H9 (cell line): ENCODE measurements at regions not wholly inside any gene's neighbourhood (a gene's known extent, or its start where the extent isn't known, plus 50 kb on each side); places are given as distances from the start of the nearest gene placed in this dataset.

Experiments
- DNase-seq: peaks from one replicate; pipeline ENCODE4 v3.0.0-alpha.2; 2017
- H2AFZ ChIP-seq: one replicate; pipeline ENCODE4 v1.6.1; 2013; ENCODE audit warnings: mild to moderate bottlenecking, low read length, control low read depth, moderate library complexity
- H2AK5ac ChIP-seq: 2 replicates; pipeline ENCODE4 v1.6.1; 2013; ENCODE audit warnings: low read length, control low read depth, mixed read lengths; ENCODE audit not compliant: insufficient read length
- H2BK120ac ChIP-seq: one replicate; pipeline ENCODE4 v1.6.1; 2013; ENCODE audit warnings: low read depth, mild to moderate bottlenecking, low read length, control low read depth, inconsistent platforms; ENCODE audit not compliant: poor library complexity, severe bottlenecking
- H2BK12ac ChIP-seq: 2 replicates; pipeline ENCODE4 v1.6.1; 2013; ENCODE audit warnings: low read length, control low read depth, mixed read lengths, low read depth; ENCODE audit not compliant: insufficient read length
- H2BK15ac ChIP-seq: 2 replicates; pipeline ENCODE4 v1.6.1; 2013; ENCODE audit warnings: low read depth, low read length, control low read depth
- H2BK20ac ChIP-seq: one replicate; pipeline ENCODE4 v1.6.1; 2013; ENCODE audit warnings: low read depth, mild to moderate bottlenecking, low read length, control low read depth, inconsistent platforms; ENCODE audit not compliant: poor library complexity, severe bottlenecking
- H2BK5ac ChIP-seq: 2 replicates; pipeline ENCODE4 v1.6.1; 2013; ENCODE audit warnings: low read length, control low read depth, mixed read lengths; ENCODE audit not compliant: insufficient read length
- H3K14ac ChIP-seq: 2 replicates; pipeline ENCODE4 v1.6.1; 2013; ENCODE audit warnings: low read length, control low read depth; ENCODE audit not compliant: insufficient read depth
- H3K18ac ChIP-seq: 2 replicates; pipeline ENCODE4 v1.6.1; 2013; ENCODE audit warnings: low read depth, mild to moderate bottlenecking, mixed read lengths, low read length, control low read depth; ENCODE audit not compliant: insufficient read length
- H3K23ac ChIP-seq: 2 replicates; pipeline ENCODE4 v1.6.1; 2013; ENCODE audit warnings: low read length, control low read depth, mixed read lengths, low read depth; ENCODE audit not compliant: insufficient read length
- H3K23me2 ChIP-seq: 2 replicates; pipeline ENCODE4 v1.6.1; 2013; ENCODE audit warnings: low read depth, mild to moderate bottlenecking, mixed read lengths, low read length, control low read depth; ENCODE audit not compliant: insufficient read length, poor library complexity, severe bottlenecking
- H3K27ac ChIP-seq: 2 replicates; pipeline ENCODE4 v1.5.1; 2013; ENCODE audit warnings: low read length, control low read depth, mixed read lengths, low read depth; ENCODE audit not compliant: insufficient read length
- H3K27me3 ChIP-seq: 2 replicates; pipeline ENCODE4 v1.6.1; 2013; ENCODE audit warnings: low read length, control low read depth, inconsistent platforms; ENCODE audit not compliant: insufficient read depth
- H3K4ac ChIP-seq: 2 replicates; pipeline ENCODE4 v1.6.1; 2013; ENCODE audit warnings: low read depth, mild to moderate bottlenecking, control low read depth, inconsistent platforms, low read length, moderate library complexity
- H3K4me1 ChIP-seq: 2 replicates; pipeline ENCODE4 v1.6.1; 2013; ENCODE audit warnings: low read length, control low read depth, inconsistent platforms; ENCODE audit not compliant: insufficient read depth
- H3K4me2 ChIP-seq: 2 replicates; pipeline ENCODE4 v1.6.1; 2013; ENCODE audit warnings: low read length, control low read depth, mixed read lengths; ENCODE audit not compliant: insufficient read length, insufficient read depth
- H3K56ac ChIP-seq: 2 replicates; pipeline ENCODE4 v1.6.1; 2013; ENCODE audit warnings: low read depth, mild to moderate bottlenecking, mixed read lengths, low read length, control low read depth; ENCODE audit not compliant: insufficient read length
- H3K79me1 ChIP-seq: 2 replicates; pipeline ENCODE4 v1.6.1; 2013; ENCODE audit warnings: low read depth, mild to moderate bottlenecking, moderate library complexity, low read length, control low read depth, inconsistent platforms; ENCODE audit not compliant: insufficient read depth, poor library complexity, severe bottlenecking
- H3K79me2 ChIP-seq: 2 replicates; pipeline ENCODE4 v1.6.1; 2013; ENCODE audit warnings: low read length, control low read depth, inconsistent platforms; ENCODE audit not compliant: insufficient read depth
- H3K9ac ChIP-seq: 2 replicates; pipeline ENCODE4 v1.6.1; 2013; ENCODE audit warnings: low read length, control low read depth, mixed read lengths; ENCODE audit not compliant: insufficient read length; ENCODE audit errors: extremely low read depth
- H3K9me3 ChIP-seq: one replicate; pipeline ENCODE4 v1.6.1; 2013; ENCODE audit warnings: low read depth, low read length, inconsistent platforms; ENCODE audit not compliant: control insufficient read depth
- H3T11ph ChIP-seq: one replicate; pipeline ENCODE4 v1.6.1; 2013; ENCODE audit warnings: mild to moderate bottlenecking, low read length, control low read depth, inconsistent platforms
- H4K20me1 ChIP-seq: one replicate; pipeline ENCODE4 v1.6.1; 2013; ENCODE audit not compliant: control insufficient read depth, insufficient read length, insufficient read depth
- H4K5ac ChIP-seq: 2 replicates; pipeline ENCODE4 v1.6.1; 2013; ENCODE audit warnings: low read depth, mild to moderate bottlenecking, mixed read lengths, low read length, control low read depth; ENCODE audit not compliant: insufficient read length
- H4K8ac ChIP-seq: replicated peaks from 2 replicates; pipeline ENCODE4 v1.6.1; 2013; ENCODE audit warnings: low read length, control low read depth, mixed read lengths, low read depth; ENCODE audit not compliant: insufficient read length
- H4K91ac ChIP-seq: 2 replicates; pipeline ENCODE4 v1.6.1; 2013; ENCODE audit warnings: low read depth, mild to moderate bottlenecking, moderate library complexity, mixed read lengths, low read length, control low read depth; ENCODE audit not compliant: insufficient read length
- H3K27ac Mint-ChIP-seq, 3 experiments: 2 replicates in 2 of 3; 3 replicates in 1 of 3; pipeline ENCODE4 v1.8.0; 2020 to 2021; ENCODE audit warnings: mixed read lengths in 3 of 3, mild to moderate bottlenecking in 1 of 3, moderate library complexity in 1 of 3
- H3K27me3 Mint-ChIP-seq: 2 replicates; pipeline ENCODE4 v1.8.0; 2021; ENCODE audit warnings: low read depth, mild to moderate bottlenecking, moderate library complexity, mixed read lengths
- H3K36me3 Mint-ChIP-seq, 3 experiments: 2 replicates in 2 of 3; 3 replicates in 1 of 3; pipeline ENCODE4 v1.8.0; 2020 to 2021; ENCODE audit warnings: low read depth in 3 of 3, mixed read lengths in 3 of 3; ENCODE audit not compliant: insufficient read depth in 1 of 3
- H3K4me1 Mint-ChIP-seq, 2 experiments: 2 replicates each; pipeline ENCODE4 v1.8.0; 2020; ENCODE audit warnings: mixed read lengths in 2 of 2
- H3K4me3 Mint-ChIP-seq, 2 experiments: 2 replicates in 1 of 2; 3 replicates in 1 of 2; pipeline ENCODE4 v1.8.0; 2020 to 2021; ENCODE audit warnings: mild to moderate bottlenecking in 2 of 2, mixed read lengths in 2 of 2, moderate library complexity in 1 of 2
- H3K9me3 Mint-ChIP-seq, 2 experiments: 2 replicates in 1 of 2; 3 replicates in 1 of 2; pipeline ENCODE4 v1.8.0; 2020; ENCODE audit warnings: mild to moderate bottlenecking in 2 of 2, mixed read lengths in 2 of 2, moderate library complexity in 1 of 2
- CTCF ChIP-seq: fragments of 200-600 bp; sonication (generic); conservative IDR thresholded peaks from 3 replicates; pipeline ENCODE4 v1.8.0; 2021; ENCODE audit warnings: antibody characterized with exemption, mild to moderate bottlenecking
- WGBS: extraction: QIAGEN DNeasy Blood & Tissue Kit; methylation state at CpG from one replicate; pipeline ENCODE4 v1.1.7; 2013; ENCODE audit warnings: missing lambda C conversion rate, low lambda C conversion rate, mixed read lengths; ENCODE audit not compliant: insufficient read length; ENCODE audit errors: extremely low coverage; 5-methylcytosine and 5-hydroxymethylcytosine counted together

- H3K4me1 Mint-ChIP-seq, result peaks cover 5 to 6% of the 10 kb centered on the region in 2 experiments
- Histone ChIP-seq H3K9me3 (no peaks in the 10 kb centered on the region), H2AK5ac (no peak overlapping the region), H3K27me3 (no peaks in the 10 kb centered on the region), H3K4me1 (0 out of 2 replicates have a peak, but pooled peaks cover 2% of the 10 kb centered on the region), H3K56ac (no peak overlapping the region), H3K23ac (no peak overlapping the region), H3T11ph (no peak overlapping the region), H2BK20ac (no peak overlapping the region), H2BK5ac (no peak overlapping the region), H3K14ac (no peak overlapping the region), H3K79me1 (no peaks in the 10 kb centered on the region), H3K4me2 (no peak overlapping the region), H3K18ac (no peak overlapping the region), H3K9ac (no peak overlapping the region), H2BK12ac (no peak overlapping the region), H4K91ac (no peak overlapping the region), H3K4ac (no peak overlapping the region), H3K23me2 (no peaks in the 10 kb centered on the region), H4K8ac (no peak overlapping the region), H2AFZ (no peak overlapping the region), H2BK15ac (no peak overlapping the region), H3K27ac (no peak overlapping the region), H4K5ac (no peak overlapping the region), H2BK120ac (no peak overlapping the region), H4K20me1 (no peaks in the 10 kb centered on the region), H3K79me2 (no peaks in the 10 kb centered on the region)
- DNase-seq, result no peak
- WGBS, result no CpG with 5 or more reads among the region's 8 CpGs
- H3K36me3 Mint-ChIP-seq, result no peaks in the 10 kb centered on the region
- no peaks in the 10 kb centered on the region for H3K27me3 Mint-ChIP-seq
- H3K9me3 Mint-ChIP-seq, result no peaks in the 10 kb centered on the region
- TF ChIP-seq CTCF, result no peak
- H3K27ac Mint-ChIP-seq, result peak overlapping the region in 1 of 3 experiments; percentile 36; a peak in 1 of 7 replicates
- no peak overlapping the region for H3K4me3 Mint-ChIP-seq
These were observed 426.0 kb upstream of the NR3C2 start for GRCh38 chr4:148868191-148868590.
